Body of pancreas (tissue), 4 donors: ENCODE measurements at regions not wholly inside any gene's neighbourhood (a gene's known extent, or its start where the extent isn't known, plus 50 kb on each side); places are given as distances from the start of the nearest gene placed in this dataset.
"Not testable (repeated sequence)": the region's sequence is repeated elsewhere in the genome, so short reads cannot be mapped to it uniquely, and the experiment has no call there.

Experiments used
- ATAC-seq: fragments of 150-250 bp; one replicate; pipeline ENCODE4 v1.9.1; 2016
- DNase-seq, 4 donors: peaks; one replicate each; pipeline ENCODE4 v3.0.0-alpha.2; 2019
- H3K27ac ChIP-seq, 4 donors: fragments of 200-600 bp; sonication (generic); 1 replicate in 3 of 4; 2 replicates in 1 of 4; pipeline versions ENCODE4 v1.5.1 to v1.6.1; 2016 to 2019; ENCODE audit warnings: mild to moderate bottlenecking in 1 of 4, mixed read lengths in 1 of 4, moderate library complexity in 1 of 4
- H3K27me3 ChIP-seq, 2 donors: fragments of 200-600 bp; sonication (generic); one replicate each; pipeline ENCODE4 v1.6.0; 2016; ENCODE audit warnings: mild to moderate bottlenecking in 1 of 2
- H3K36me3 ChIP-seq, 2 donors: fragments of 200-600 bp; sonication (generic); replicated peaks in 1 of 2; 2 replicates each; pipeline ENCODE4 v1.5.1; 2016; ENCODE audit warnings: low read depth in 2 of 2; ENCODE audit not compliant: insufficient read depth in 1 of 2
- H3K4me1 ChIP-seq: fragments of 200-600 bp; sonication (generic); one replicate; pipeline ENCODE4 v1.6.0; 2016
- H3K4me3 ChIP-seq, 2 donors: fragments of 200-600 bp; sonication (generic); 1 replicate in 1 of 2; 2 replicates in 1 of 2; pipeline ENCODE4 v1.5.1; 2016 to 2019
- H3K9me3 ChIP-seq, 3 donors: fragments of 200-600 bp; sonication (generic); 1 replicate in 2 of 3; 2 replicates in 1 of 3; pipeline ENCODE4 v1.5.1; 2016
- POLR2A ChIP-seq, 3 donors: fragments of 450-650 bp; IDR thresholded peaks; one replicate each; pipeline ENCODE4 v1.6.1; 2016; ENCODE audit warnings: antibody characterized with exemption in 3 of 3, mild to moderate bottlenecking in 2 of 3
- WGBS, 2 donors: methylation state at CpG; one replicate each; pipeline ENCODE4 v1.1.5; 2017; 5-methylcytosine and 5-hydroxymethylcytosine counted together
- intact Hi-C: fragments of 100-400 bp; cut with DNase I; formaldehyde crosslinking; loops from one replicate; pipeline ENCODE4 v1.15.1; 2023
- TF ChIP-seq, protein P1 (sequence below), 7 experiments: fragments of 450-650 bp in 4 of 7; fragments of 200-600 bp in 3 of 7; sonication (generic) in 3 of 7; IDR thresholded peaks; one replicate each; pipeline ENCODE4 v1.5.1; 2016 to 2019; ENCODE audit warnings: antibody characterized with exemption in 7 of 7

GRCh38 chr2:16088035-16088801 is 147.9 kb downstream of the MYCN start:
- H3K4me3 ChIP-seq, result no peak overlapping the region
- 67 to 74% methylated on average over 10 of the region's 10 CpGs for WGBS, 2 donors
- TF ChIP-seq, protein P1, sequence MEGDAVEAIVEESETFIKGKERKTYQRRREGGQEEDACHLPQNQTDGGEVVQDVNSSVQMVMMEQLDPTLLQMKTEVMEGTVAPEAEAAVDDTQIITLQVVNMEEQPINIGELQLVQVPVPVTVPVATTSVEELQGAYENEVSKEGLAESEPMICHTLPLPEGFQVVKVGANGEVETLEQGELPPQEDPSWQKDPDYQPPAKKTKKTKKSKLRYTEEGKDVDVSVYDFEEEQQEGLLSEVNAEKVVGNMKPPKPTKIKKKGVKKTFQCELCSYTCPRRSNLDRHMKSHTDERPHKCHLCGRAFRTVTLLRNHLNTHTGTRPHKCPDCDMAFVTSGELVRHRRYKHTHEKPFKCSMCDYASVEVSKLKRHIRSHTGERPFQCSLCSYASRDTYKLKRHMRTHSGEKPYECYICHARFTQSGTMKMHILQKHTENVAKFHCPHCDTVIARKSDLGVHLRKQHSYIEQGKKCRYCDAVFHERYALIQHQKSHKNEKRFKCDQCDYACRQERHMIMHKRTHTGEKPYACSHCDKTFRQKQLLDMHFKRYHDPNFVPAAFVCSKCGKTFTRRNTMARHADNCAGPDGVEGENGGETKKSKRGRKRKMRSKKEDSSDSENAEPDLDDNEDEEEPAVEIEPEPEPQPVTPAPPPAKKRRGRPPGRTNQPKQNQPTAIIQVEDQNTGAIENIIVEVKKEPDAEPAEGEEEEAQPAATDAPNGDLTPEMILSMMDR (IDR thresholded peaks at IDR 0.05), result no peak
- no peak for TF ChIP-seq POLR2A (IDR thresholded peaks at IDR 0.05)
- DNase-seq (no peak), ATAC-seq (no peak)
- intact Hi-C loops, result no loop called here
- H3K4me1 ChIP-seq, result no peaks in the 10 kb centered on the region
- no peaks in the 10 kb centered on the region for H3K27me3 ChIP-seq
- no peak overlapping the region for H3K27ac ChIP-seq
- H3K36me3 ChIP-seq, result no peaks in the 10 kb centered on the region
- H3K9me3 ChIP-seq, result no peaks in the 10 kb centered on the region

DNA sequence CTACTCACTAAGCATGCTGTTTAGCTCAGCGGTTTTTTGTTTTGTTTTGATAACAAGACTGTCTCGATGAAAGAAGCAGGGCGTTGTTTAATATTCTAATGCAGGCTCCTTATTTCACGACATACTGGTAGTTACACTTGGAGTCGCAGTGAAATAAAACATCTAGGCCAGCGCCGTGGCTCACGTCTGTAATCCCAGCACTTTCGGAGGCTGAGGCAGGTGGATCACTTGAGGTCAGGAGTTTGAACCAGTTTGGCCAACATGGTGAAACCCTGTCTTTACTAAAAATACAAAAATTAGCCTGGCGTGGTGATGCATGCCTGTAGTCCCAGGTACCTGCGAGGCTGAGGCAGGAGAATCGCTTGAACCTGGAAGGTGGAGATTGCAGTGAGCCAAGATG is 145.8 kb downstream of the MYCN start:
- intact Hi-C loops, DNase-seq, H3K27me3 ChIP-seq, H3K27ac ChIP-seq, H3K4me1 ChIP-seq, H3K9me3 ChIP-seq, H3K4me3 ChIP-seq, ATAC-seq, H3K36me3 ChIP-seq: not testable (repeated sequence)
- 91 to 92% methylated on average over 12 of the region's 12 CpGs for WGBS, 2 donors

DNA sequence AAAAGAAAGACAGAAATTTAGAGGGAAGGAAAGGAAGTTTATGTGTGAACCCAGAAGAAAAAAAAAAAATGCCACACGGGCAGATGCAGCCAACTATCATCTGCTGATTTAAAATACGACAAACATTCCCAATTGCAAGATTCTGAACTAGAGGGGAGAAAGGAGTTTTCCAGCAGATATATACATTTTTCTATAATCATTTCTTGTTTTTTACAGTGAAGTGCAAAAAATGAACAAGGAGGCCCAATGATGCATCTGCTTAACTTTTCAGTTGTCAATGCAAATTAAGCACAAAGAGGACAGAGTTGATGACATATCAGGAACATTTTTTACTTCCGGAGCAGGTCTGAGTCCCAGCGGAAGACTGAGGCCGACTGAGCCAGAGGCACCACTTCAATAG is 144.7 kb downstream of the MYCN start:
- ATAC-seq (no peak), DNase-seq (no peak)
- H3K27ac ChIP-seq, result no peak overlapping the region
- intact Hi-C loops, result no loop called here
- WGBS, 2 donors, result 81 to 86% methylated on average over 5 of the region's 5 CpGs
- H3K27me3 ChIP-seq, result no peaks in the 10 kb centered on the region
- H3K36me3 ChIP-seq, result no peaks in the 10 kb centered on the region
- no peaks in the 10 kb centered on the region for H3K9me3 ChIP-seq
- no peak overlapping the region for H3K4me3 ChIP-seq
- H3K4me1 ChIP-seq, result peaks cover 3% of the 10 kb centered on the region
- TF ChIP-seq, protein P1 (IDR thresholded peaks at IDR 0.05), result no peak
- TF ChIP-seq POLR2A (IDR thresholded peaks at IDR 0.05), result no peak

DNA sequence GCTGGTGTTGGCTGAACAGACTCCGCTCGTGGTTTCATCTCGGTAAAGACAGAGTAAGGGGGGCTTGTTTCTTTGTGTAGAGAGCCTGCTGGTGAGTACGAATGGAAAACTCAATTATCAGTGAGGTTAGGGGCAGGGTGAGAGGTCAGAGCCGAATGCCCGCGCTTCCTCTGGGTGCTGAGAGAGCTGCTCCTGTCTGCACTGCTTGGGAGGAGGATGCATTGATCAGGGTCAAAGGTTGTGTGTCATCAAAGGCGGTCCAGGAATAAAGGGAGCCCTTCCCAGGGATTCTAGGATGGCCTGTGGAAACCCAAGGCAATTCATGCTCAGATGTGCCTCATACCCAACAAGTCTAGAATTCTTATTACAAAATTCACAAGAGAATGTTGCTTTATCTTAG is 143.9 kb downstream of the MYCN start:
- Histone ChIP-seq H3K27ac (no peak overlapping the region), H3K4me3 (no peak overlapping the region), H3K36me3 (no peaks in the 10 kb centered on the region), H3K9me3 (no peaks in the 10 kb centered on the region), H3K4me1 (peaks cover 10% of the 10 kb centered on the region), H3K27me3 (no peaks in the 10 kb centered on the region)
- ATAC-seq, result no peak
- intact Hi-C loops, result no loop called here
- DNase-seq, result no peak
- WGBS, 2 donors, result 54 to 64% methylated on average over 7 to 8 of the region's 8 CpGs
- no peak for TF ChIP-seq POLR2A (IDR thresholded peaks at IDR 0.05)
- TF ChIP-seq, protein P1 (IDR thresholded peaks at IDR 0.05), result no peak

DNA sequence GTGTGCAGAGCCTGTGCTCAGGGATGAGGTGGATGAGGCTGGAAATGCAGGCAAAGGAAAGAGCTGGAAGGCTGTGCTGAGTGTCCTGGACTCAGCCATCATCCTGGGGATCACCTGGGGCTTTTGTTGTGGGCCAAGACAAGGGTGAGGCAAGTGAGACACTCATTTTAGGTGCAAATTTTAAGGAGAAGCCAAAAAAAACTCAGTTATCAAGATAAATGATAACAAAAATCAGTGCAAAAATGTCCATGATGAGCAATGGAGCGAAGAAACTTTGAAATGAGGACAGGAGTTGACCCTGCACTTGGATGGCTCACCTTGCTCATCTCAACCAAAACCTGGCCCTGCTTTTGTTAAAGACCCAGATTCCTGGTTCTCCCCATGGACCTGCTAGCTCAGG is 141.9 kb downstream of the MYCN start:
- TF ChIP-seq, protein P1 (IDR thresholded peaks at IDR 0.05), result no peak
- TF ChIP-seq POLR2A (IDR thresholded peaks at IDR 0.05), result no peak
- 87 to 91% methylated on average over 1 of the region's 1 CpG for WGBS, 2 donors
- no peaks in the 10 kb centered on the region for H3K9me3 ChIP-seq
- H3K36me3 ChIP-seq, result no peaks in the 10 kb centered on the region
- intact Hi-C loops, result no loop called here
- H3K4me3 ChIP-seq, result no peak overlapping the region
- peaks cover 10% of the 10 kb centered on the region for H3K4me1 ChIP-seq
- no peaks in the 10 kb centered on the region for H3K27me3 ChIP-seq
- H3K27ac ChIP-seq, result no peak overlapping the region
- no peak for DNase-seq
- ATAC-seq, result no peak
